ENCODE measurements at regions not wholly inside any gene's neighbourhood (a gene's known extent, or its start where the extent isn't known, plus 50 kb on each side); places are given as distances from the start of the nearest gene placed in this dataset.

DNA sequence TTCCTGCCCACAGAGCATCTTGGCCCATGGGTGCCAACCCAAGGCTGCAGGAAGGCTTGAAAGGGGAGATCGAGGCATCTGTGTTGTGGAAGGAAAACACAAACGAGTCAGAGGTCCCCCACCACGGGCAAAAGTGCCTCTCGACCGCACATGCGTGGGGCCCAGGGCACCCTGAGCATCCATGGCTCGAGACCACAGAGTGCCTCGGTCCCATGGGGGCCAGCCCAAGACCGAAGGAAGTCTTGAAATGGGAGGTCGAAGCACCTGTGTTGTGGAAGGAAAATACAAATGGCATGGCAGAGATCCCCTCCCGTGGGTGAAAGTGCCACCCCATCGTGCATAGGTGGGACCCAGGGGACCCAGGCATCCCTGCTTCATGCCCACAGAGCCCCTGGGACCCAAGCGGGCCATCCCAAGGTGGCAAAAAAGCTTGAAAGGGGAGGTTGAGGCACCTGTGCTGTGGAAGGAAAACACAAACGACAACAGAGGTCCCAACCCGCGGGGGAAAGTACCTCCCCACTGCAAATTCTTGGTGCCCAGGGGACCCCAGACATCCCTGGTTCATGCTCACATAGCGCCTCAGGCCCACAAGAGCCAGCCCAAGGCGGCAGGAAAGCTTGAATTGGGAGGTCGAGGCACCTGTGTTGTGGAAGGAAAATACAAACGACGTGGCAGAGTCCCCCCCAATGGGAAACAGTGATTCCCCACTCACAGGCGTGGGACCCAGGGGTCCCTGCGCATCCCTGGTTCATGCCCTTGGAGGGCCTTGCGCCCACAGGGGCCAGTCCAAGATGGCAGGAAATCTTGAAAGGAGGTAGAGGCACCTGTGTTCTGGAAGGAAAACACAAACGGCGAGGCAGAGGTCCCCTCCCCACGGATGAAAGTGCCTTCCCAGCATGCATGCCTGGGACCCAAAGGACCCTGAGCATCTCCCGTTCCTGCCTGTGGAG, 373.0 kb downstream of the ALG10 start:
- TF ChIP-seq, protein P1, sequence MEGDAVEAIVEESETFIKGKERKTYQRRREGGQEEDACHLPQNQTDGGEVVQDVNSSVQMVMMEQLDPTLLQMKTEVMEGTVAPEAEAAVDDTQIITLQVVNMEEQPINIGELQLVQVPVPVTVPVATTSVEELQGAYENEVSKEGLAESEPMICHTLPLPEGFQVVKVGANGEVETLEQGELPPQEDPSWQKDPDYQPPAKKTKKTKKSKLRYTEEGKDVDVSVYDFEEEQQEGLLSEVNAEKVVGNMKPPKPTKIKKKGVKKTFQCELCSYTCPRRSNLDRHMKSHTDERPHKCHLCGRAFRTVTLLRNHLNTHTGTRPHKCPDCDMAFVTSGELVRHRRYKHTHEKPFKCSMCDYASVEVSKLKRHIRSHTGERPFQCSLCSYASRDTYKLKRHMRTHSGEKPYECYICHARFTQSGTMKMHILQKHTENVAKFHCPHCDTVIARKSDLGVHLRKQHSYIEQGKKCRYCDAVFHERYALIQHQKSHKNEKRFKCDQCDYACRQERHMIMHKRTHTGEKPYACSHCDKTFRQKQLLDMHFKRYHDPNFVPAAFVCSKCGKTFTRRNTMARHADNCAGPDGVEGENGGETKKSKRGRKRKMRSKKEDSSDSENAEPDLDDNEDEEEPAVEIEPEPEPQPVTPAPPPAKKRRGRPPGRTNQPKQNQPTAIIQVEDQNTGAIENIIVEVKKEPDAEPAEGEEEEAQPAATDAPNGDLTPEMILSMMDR (conservative IDR thresholded peaks at IDR 0.05): no peak
- TF ChIP-seq EZH2 (IDR thresholded peaks at IDR 0.05; ENCODE audit: low read depth): no peak
